HS-5 (cell line): ENCODE measurements at regions not wholly inside any gene's neighbourhood (a gene's known extent, or its start where the extent isn't known, plus 50 kb on each side); places are given as distances from the start of the nearest gene placed in this dataset.
A peak's percentile ranks its signal among the peaks of the same experiment; 100 is the strongest.
"Not testable (repeated sequence)": the region's sequence is repeated elsewhere in the genome, so short reads cannot be mapped to it uniquely, and the experiment has no call there.

Experiments
- DNase-seq: peaks from one replicate; pipeline ENCODE4 v3.0.0-alpha.2; 2012; ENCODE audit warnings: low read depth

DNA sequence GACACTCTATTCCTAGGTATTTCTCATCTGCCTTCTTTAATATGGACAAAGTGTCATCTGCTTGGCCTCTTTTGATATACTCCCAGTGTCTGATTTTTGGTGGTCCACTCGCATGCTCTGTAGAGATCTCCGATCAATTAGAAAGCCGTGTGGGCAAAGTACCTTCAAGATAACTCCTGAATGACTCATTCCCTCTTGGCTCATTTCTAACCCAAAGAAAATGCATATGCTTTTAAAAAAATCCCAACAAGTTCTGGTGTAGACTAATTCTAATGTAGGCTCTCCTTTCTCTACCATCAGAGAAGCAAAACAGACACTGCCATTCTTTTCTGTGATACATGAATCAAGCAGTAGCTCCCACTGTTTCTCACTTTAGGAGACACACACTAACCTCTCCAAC, 714.9 kb upstream of the ADGRL3 start:
- DNase-seq, result peak; percentile 16

DNA sequence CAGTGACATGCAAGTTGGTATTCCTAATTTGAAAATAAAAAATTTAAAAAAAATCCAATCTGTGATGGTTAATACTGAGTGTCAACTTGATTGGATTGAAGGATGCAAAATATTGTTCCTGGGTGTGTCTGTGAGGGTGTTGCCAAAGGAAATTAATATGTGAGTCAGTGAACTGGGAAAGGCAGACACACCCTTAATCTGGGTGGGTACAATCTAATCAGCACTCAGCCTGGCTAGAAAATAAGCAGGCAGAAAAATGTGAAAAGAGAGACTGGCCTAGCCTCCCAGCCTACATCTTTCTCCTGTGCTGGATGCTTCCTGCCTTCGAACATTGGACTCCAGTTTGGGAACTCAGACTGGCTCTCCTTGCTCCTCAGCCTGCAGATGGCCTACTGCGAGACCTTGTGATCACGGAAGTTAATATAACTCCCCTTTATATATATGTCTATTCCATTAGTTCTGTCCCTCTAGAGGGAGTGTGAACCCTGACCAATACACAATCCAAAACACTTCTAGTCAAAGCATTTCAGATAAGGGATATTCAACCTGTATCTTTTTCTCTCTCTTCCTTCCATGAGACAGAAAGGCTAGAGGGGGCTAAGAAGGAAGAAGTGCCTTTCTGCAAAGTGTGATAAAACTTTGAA, 712.9 kb upstream of the ADGRL3 start:
- DNase-seq, result not testable (repeated sequence)

DNA sequence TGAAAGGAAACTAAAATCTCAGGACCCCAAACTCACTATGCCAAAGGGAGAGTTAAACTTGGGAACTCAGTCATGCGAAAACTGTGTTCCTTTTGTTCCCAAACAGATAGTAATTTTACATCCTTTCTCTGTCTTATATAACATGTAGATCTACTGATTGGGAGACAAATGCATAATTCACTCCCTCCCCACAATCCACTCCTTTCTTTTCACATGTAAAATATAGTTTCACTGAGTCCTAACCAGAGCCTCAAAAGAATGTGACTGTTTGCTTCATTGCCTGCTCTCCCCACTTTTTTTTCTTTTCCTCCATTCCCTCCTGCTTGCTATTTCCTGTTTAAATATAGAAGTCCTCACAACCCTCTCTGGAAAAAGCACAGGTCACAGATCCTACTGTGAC, 699.3 kb upstream of the ADGRL3 start:
- DNase-seq, result no peak

DNA sequence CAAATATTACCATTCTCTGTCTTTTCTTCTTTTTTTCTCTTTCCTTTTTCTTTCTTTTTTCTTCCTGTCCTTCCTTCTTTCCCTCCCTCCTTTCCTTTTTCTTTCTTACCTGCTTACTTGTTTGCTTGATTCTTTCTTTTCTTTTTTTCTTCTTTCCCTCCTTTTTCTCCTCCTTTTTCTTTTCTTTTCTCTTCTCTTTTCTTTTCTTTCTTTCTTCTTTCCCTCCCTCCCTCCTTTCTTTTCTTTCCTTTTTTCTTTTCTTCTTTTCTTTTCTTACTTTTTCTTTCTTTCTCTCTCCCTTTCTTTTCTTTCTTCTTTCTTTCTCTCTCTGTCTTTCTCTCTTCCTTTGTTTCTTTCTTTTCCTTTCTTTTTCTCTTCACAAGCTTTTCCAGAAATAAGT, 697.4 kb upstream of the ADGRL3 start:
- DNase-seq, result no peak

DNA sequence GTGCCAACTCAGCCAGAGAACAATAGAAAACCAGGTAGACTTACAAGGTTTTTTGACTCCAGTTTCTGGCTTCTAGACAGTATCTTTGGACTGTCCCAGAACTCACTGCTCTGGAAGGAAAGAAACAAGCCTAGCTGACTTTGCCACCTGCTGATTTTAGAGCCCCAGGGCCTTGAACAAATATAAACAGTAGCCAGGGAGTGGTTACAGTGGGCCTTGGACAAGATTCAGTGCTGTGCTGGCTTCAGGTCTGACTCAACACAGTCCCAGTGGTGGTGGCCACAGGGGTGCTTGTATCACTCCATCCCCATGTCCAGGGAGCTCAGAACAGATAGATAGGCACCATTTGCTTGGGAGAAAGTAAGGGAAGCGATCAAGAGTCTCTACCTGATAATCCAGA, 694.1 kb upstream of the ADGRL3 start:
- DNase-seq, result no peak

DNA sequence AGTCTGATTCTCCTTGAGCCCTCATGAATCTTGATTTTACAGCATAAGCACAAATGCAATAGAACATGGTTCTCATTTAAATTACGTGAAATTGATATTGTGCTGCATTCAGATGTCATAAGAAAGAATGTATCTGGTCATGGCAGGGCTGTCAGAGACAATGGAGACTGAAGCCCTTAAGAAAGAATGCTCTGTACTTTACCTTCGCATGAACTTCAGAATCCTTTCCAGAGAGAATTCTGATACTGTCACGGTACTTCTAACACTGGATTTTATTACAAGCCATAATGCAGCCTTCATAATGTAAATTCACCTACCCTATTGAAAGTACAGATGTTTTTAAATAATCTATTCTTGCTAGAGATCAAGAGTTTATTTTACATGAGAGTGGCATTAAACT, 677.9 kb upstream of the ADGRL3 start:
- no peak for DNase-seq

DNA sequence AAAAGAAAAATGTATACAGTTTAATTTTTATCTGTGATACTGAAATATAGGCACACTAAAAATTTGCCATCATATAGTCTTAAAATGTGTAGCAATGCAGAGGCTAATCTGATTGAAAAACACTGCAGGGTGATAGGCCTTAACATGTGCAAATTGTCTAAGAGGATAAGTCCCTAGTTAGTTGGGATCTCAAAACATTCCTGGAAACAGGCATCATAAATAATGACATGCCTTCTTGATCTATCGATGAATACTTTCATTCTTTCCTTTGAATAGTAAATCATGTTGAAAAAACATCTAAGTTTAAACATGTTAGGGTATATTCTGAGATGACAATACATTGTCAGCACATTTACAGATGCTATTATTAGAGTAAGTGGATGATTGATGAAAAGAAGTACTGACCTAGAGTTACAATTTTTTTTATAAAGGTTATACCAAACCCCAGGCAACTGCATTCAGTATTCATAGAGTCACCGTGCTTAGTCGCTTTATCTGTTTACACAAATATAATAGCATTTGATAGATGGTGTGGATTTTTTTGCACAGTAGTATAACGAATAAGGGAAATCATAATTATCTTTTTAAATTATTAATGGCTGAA, 668.2 kb upstream of the ADGRL3 start:
- no peak for DNase-seq

DNA sequence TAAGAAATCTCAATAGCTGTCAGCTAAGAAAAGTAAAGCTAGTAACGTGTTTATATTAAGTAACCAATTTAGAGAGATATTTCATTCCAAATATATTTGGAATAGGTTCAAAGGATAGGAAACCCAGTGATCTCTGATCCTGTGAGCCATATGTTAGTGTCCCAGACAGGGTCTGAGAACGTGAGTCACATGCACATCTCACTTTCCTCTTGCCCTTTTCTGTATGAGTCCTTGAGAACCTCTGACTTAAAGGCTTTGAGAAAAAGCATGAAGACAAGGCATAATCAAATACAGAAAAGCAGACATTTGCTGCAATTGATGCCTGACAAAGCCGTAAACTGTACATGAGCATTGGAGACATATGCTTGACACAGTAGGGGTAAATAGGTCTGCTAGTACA, 655.1 kb upstream of the ADGRL3 start:
- no peak for DNase-seq

DNA sequence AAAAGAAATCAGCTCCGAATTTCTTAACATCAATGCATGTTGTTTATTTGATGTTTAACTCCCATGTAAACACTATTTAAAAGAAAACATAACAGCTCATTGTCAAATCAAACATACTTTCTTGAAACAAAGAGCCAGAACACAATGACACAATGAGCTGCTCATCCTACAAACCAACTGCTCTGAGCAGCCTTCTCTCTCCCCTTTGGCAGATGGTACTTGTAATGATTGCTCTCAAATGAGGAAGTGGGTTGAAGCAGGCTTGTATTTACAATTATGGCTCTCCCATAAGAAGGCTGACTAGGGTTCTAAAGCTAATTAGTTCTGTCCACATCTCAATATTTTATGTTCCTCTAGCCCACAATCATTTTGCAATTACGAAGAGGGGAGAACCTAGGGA, 637.8 kb upstream of the ADGRL3 start:
- no peak for DNase-seq

DNA sequence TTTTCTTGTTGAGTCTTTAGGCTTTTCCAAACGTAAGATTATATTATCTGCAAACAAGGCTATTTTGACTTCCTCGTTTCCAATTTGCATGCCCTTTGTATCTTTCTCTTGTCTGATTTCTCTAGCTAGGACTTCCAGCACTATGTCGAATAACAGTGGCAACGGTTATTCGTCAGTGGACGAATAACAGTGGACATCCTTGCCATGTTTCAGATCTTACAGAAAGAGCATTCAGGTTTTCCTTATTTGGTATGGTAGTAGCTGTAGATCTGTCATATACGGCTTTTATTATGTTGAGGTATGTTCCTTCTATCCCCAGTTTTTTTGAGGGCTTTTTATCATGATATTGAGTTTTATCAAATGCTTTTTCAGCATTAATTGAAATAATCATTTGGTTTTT, 634.6 kb upstream of the ADGRL3 start:
- DNase-seq, result no peak

DNA sequence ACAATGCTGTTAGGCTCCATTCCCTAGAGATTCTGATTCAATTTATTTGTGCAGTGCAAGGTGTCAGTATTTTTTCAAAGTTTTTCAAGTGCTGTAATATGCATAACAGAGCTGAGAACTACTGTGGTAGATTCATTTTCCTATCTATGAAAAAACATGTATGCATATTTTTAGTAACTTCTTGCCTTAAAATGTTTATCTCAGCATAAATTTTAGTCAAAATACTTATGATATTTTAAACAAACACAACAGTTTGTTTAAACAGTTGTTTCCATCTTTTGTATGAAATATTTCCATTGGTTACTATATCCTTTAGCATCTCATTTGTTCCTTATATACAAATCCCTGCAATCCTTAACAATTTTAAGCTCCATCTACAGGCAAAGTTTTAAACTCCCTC, 624.8 kb upstream of the ADGRL3 start:
- DNase-seq, result no peak

DNA sequence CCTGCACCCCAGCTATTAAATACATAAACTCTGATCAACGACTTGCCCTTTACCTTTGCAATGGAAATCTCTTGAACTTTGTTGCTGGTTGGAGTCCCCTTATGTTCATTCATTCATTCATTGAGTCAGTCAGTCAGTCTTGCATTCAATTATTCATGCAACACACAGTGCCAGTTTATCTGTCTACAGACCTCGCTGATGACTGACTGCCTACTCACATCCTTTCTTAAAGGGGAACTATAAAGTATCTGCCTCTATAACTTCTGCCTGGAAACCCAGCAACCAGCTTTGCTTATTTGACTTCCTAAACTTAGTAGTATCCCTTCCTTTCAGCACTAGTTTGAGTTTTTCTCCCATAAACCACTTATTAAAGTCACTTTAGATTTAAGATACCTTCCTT, 620.8 kb upstream of the ADGRL3 start:
- peak; percentile 9 for DNase-seq

DNA sequence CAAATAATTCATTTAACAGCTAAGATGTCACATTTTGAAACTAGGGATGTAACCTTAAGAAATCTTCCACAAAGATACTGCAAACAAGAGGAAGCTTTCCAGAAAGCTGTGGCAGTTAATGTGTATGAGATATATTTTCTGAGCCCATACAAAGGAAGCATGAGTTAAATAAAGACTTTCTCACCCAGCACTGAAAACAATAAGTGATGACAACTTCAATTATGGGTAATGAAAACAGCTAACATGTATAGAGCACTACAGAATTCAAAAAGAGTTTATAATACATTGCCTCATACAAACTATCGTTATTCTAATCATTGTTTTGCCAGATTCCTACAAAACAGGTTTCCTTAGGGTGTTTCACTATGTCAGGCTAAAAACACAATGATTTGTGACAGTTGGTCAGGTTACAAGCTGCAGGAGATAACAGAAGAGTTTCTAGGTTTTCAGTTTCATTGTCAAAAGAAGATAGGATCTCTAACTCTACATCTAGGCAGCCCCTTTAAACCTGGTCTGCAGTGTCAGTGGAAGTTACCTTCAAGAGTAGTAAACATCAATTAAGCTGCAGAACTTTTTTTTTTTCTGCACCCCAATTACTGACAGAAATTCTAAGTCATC, 618.1 kb upstream of the ADGRL3 start:
- DNase-seq, result no peak

DNA sequence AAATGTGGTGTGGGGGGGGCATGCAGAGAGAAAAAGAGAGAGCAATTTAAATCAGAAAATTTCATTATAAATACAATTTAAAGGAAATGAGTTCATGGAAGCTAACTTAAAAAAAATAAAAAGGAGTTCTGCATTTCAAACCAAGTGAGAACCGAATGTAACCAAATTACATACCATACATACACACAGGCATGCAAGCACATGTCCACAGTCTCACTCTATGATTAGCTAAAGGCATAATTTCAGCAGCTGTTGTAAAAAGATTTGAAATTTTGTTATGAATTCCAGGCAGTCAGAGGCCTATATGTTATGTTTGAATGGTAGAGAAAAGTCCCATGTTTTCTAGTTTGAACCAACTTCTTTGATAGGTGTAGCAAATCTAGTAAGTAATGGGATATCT, 611.6 kb upstream of the ADGRL3 start:
- DNase-seq, result no peak

DNA sequence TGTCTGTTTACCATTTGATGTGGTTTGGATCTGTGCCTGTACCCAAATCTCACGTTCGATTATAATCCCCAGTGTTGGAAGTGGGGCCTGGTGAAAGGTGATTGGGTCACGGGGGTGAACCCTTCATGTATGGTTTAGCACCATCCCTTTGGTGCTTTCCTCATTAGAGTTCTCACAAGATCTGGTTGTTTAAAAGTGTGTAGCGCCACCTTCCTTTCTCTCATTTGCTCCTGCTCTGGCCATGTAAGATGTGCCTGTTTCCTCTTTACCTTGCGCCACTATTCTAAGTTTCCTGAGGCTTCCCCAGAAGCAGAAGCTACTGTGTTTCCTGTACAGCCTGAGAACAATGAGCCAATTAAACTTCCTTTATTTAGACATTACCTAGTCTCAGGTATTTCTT, 610.7 kb upstream of the ADGRL3 start:
- DNase-seq, result no peak

DNA sequence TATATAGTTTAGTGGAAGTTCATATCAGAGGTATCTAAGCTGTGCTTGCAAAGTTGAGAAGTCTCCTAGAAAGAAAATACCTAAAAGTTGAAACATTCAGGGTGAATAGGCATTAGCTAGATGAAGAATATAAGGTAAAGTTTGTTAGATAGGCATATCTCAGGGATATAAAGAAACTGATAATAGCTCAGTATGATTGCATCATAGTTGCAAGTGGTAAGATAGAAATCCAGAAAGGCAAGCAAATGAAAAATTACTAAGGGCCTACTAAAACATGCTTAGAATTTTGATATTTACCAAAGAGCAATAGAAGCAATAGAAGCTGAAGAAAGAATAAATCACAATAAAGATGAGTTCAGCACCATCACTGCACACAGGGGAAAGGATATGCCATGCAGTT, 610.0 kb upstream of the ADGRL3 start:
- DNase-seq, result no peak

DNA sequence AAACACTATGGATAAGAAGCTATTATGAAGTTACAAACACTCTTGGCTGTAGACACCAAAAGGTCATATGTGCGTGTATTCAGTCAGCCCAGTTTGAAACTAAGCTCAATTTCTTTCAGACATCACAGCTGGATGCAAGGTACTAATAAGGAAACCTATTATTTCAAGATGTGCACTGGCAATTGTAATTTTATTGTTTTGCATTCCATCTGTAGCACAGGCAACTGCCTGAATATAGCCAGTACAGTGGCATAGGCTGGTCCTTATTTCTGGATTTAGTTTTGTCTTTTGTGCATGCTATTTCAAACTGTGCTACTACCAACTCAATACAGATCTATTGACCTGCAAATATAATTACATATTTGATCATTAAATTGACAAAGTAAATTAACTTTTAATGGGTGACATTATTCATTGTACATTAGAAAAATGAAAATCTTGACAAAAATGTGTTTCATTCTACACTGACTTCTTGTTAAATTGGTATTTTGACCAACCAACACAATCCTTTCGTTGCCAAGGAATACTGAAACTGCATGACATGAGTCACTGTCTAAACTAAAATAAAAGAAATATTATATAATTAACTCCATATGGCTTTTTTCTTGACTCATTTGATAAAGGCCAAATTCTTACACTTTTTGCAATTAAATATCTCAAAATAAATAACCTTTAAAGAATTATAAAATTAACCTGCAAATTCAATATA, 594.3 kb upstream of the ADGRL3 start:
- DNase-seq, result peak; percentile 36

DNA sequence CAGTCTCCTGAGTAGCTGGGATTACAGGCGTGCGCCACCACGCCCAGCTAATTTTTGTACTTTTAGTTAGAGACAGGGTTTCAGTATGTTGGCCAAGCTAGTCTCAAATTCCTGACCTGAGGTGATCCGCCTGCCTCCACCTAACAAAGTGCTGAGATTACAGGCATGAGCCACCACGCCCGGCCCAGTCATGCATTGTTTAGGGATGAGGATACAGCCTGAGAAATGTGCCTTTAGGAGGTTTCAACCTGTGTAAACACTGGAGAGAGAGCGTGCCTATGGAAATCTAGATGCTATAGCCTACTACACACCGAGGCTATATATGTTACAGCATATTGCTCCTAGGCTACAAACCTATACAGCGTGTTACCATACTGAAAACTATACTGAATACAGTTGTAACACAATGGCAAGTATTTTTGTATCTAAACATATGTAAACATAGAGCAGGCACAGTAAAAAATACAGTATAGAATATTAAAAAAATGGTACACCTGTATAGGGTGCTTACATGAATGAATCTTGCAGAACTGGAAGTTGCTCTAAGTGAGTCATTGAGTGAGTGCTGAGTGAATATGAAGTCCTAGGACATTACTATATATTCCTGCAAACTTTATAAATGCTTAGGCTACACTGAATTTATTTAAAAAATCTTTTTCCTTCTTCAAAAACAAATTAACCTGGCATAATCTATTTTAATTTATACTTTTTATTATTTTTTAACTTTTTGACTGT, 588.2 kb upstream of the ADGRL3 start:
- DNase-seq, result peak; percentile 40

DNA sequence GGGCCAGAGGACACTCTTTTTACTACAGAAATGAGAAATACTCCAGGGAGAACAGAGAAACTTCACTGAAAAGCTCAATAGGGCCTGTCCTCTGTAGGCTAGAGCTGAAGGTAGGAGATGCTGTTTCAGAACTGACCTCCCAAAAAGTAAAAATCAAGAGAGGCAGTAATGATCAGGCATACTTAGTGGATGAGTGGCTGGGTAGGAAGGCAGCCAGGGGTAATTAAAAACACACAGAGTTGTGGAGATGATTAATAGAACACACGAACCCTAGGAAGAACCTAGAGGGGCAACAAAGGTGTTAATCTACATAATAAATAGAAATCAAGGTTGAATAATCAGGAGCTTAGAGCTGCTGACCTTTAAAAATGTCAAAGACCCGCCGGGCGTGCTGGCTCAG, 582.4 kb upstream of the ADGRL3 start:
- DNase-seq, result no peak

DNA sequence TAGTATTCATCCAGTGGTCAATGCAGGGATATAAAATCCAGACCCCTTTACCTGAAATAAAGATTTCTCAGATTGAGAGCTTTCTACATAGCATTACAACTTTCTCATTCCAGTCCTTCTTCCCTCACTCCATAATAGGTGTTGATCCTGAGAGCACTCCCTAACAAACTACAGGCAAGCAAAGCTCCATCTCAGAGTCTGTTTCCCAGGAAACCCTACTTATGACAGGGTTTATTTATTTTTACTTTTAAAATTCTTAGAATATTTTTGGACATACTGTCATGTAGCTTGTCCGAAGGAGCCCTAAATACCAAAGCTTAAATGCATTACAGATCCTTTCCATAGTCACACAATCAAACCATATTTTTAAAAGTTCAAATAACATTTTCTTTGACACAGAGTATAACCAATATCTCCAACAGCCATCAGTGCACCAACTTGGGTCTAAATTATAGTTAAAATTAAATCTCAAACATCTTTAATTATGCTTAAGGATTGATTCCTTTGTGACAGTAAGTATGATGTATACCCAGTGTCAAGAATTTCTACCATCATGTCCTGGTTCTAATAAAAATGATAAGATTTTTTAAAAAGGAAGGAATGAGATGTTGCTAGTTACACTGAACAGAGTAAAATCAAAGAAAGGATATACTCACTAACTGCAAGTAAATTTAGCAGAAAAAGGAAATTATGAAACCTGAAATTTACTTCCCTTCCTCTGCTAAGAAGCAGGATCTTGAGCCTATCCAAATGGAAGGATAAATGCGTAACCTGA, 580.4 kb upstream of the ADGRL3 start:
- DNase-seq, result no peak

DNA sequence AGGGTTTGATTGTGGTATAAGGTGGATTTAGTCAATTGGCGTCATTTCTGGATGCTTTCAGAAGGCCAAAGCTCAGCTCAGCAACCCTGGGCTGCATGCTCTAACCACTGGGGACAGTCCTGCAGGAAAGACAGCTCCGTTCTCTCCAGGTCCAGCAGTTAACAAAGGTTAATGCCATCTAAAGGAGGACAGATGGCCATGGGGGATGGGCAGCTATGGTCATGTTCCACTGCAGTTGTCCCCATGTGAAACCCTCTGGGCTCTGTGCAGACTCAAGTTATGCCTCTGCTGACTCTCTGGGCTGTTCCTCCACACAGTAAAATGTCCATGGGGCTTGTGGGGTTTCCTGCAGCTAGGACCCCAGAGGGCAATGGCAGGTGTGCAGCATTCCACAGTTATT, 562.1 kb upstream of the ADGRL3 start:
- no peak for DNase-seq

DNA sequence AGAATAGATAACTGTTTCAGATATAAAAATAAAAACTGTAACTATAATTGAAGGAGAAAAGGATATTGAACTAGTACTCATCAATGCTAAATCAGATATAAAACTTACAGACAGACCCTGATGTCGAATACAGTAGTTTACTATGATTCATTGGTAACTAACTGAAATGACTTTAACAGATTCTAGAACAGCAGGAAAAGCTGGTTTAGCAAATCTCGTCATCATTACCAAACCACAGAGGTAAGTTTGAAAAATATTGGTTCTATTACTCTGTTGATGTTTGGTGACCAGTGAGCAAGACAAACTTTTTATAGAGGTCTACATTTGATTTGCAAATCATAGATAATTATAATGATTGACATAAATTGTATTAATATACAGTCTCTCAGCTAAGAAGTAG, 551.4 kb upstream of the ADGRL3 start:
- DNase-seq, result no peak
